K562 (cell line): ENCODE measurements at regions not wholly inside any gene's neighbourhood (a gene's known extent, or its start where the extent isn't known, plus 50 kb on each side); places are given as distances from the start of the nearest gene placed in this dataset.

Experiments used
- CEBPZ ChIP-seq: fragments of 150-350 bp; IDR thresholded peaks from 2 replicates; pipeline ENCODE4 v1.6.1; 2014; ENCODE audit warnings: low read depth, mild to moderate bottlenecking, low read length, borderline replicate concordance
- GMEB1 ChIP-seq: fragments of 250-450 bp; sonication (Bioruptor Pico); IDR thresholded peaks from 2 replicates; pipeline ENCODE4 v1.4.0; 2020; ENCODE audit warnings: mild to moderate bottlenecking
- OTX1 ChIP-seq: fragments of 450-650 bp; formaldehyde crosslinking; IDR thresholded peaks from 2 replicates; pipeline ENCODE4 v1.4.0; 2022; ENCODE audit warnings: mild to moderate bottlenecking
- TCFL5 ChIP-seq: fragments of 250-450 bp; sonication (Bioruptor Pico); conservative IDR thresholded peaks from 2 replicates; pipeline ENCODE4 v1.6.1; 2021; ENCODE audit warnings: mild to moderate bottlenecking, moderate library complexity, matching md5 sums
- TF ChIP-seq, protein P1 (sequence below), 2 experiments: fragments of 450-650 bp in 1 of 2; sonication (generic) in 1 of 2; formaldehyde crosslinking in 1 of 2; IDR thresholded peaks in 1 of 2; conservative IDR thresholded peaks in 1 of 2; 2 replicates each; pipeline versions ENCODE4 v1.6.1 to v1.8.1; 2016 to 2023; ENCODE audit warnings: mild to moderate bottlenecking in 2 of 2, moderate library complexity in 2 of 2, inconsistent platforms in 1 of 2, missing genetic modification reagents in 1 of 2

DNA sequence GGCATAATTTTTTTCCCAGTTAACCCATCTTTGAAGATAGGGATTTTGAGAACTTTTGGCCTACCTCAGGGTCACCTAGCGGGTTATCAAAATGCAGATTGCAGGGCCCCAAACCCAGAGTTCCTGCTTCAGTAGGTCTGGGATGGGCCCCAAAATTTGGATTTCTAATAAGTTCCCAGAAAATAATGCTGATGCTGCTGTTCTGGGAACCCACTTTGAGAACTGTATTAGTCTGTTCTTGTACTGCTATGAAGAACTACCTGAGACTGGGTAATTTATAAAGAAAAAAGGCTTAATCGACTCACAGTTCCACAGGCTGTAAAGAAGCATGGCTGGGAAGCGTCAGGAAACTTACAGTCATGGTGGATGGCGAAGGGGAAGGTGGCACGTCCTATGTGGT, 182.2 kb upstream of the DMRT1 start (continued):
- no peak for TF ChIP-seq CEBPZ
- no peak for TF ChIP-seq GMEB1 (CRISPR knock-in tag)
- no peak for TF ChIP-seq OTX1 (CRISPR knock-in tag)
- TF ChIP-seq, protein P1, sequence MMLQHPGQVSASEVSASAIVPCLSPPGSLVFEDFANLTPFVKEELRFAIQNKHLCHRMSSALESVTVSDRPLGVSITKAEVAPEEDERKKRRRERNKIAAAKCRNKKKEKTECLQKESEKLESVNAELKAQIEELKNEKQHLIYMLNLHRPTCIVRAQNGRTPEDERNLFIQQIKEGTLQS (IDR thresholded peaks at IDR 0.05): no peak
- TF ChIP-seq, protein P1 (CRISPR knock-in tag; conservative IDR thresholded peaks at IDR 0.05): no peak
- TF ChIP-seq TCFL5 (CRISPR knock-in tag): no peak
